Left lung (tissue), 4 donors: ENCODE measurements at regions not wholly inside any gene's neighbourhood (a gene's known extent, or its start where the extent isn't known, plus 50 kb on each side); places are given as distances from the start of the nearest gene placed in this dataset.

Experiments
- ATAC-seq: fragments of 200-7000 bp; cut with Tn5 transposase; one replicate; pipeline ENCODE4 v1.9.1; 2020; ENCODE audit warnings: moderate library complexity
- DNase-seq, 4 donors: peaks; one replicate each; pipeline ENCODE4 v3.0.0-alpha.2; 2013 to 2020
- H3K27ac ChIP-seq, 2 donors: fragments of 200-600 bp; sonication (generic) in 1 of 2; one replicate each; pipeline versions ENCODE4 v1.5.0 to v1.8.0; 2020 to 2021
- H3K27me3 ChIP-seq, 2 donors: fragments of 200-600 bp; sonication (generic) in 1 of 2; one replicate each; pipeline versions ENCODE4 v1.5.0 to v1.8.0; 2020 to 2021
- H3K36me3 ChIP-seq, 2 donors: fragments of 200-600 bp; sonication (generic) in 1 of 2; one replicate each; pipeline versions ENCODE4 v1.5.0 to v1.8.0; 2020 to 2021
- H3K4me1 ChIP-seq, 2 donors: fragments of 200-600 bp; one replicate each; pipeline ENCODE4 v1.8.0; 2021
- H3K4me3 ChIP-seq, 2 donors: fragments of 200-600 bp; sonication (generic) in 1 of 2; one replicate each; pipeline versions ENCODE4 v1.5.0 to v1.8.0; 2020 to 2021; ENCODE audit warnings: mild to moderate bottlenecking in 1 of 2
- H3K9me3 ChIP-seq, 2 donors: fragments of 200-600 bp; sonication (generic) in 1 of 2; one replicate each; pipeline versions ENCODE4 v1.5.0 to v1.8.0; 2020 to 2021
- intact Hi-C, 2 donors: fragments of 100-400 bp; cut with DNase I; formaldehyde crosslinking; loops; one replicate each; pipeline versions ENCODE4 v1.11.2 to v1.14.2; 2022
- TF ChIP-seq, protein P1 (sequence below), 2 donors: fragments of 200-600 bp; sonication (generic) in 1 of 2; IDR thresholded peaks; one replicate each; pipeline versions ENCODE4 v1.5.0 to v1.8.0; 2021; ENCODE audit warnings: antibody characterized with exemption in 2 of 2
- donor health status: DM: no; HTN: yes; CAD: no.
- donor health status: DM: no; HTN: no; CAD: no.

DNA sequence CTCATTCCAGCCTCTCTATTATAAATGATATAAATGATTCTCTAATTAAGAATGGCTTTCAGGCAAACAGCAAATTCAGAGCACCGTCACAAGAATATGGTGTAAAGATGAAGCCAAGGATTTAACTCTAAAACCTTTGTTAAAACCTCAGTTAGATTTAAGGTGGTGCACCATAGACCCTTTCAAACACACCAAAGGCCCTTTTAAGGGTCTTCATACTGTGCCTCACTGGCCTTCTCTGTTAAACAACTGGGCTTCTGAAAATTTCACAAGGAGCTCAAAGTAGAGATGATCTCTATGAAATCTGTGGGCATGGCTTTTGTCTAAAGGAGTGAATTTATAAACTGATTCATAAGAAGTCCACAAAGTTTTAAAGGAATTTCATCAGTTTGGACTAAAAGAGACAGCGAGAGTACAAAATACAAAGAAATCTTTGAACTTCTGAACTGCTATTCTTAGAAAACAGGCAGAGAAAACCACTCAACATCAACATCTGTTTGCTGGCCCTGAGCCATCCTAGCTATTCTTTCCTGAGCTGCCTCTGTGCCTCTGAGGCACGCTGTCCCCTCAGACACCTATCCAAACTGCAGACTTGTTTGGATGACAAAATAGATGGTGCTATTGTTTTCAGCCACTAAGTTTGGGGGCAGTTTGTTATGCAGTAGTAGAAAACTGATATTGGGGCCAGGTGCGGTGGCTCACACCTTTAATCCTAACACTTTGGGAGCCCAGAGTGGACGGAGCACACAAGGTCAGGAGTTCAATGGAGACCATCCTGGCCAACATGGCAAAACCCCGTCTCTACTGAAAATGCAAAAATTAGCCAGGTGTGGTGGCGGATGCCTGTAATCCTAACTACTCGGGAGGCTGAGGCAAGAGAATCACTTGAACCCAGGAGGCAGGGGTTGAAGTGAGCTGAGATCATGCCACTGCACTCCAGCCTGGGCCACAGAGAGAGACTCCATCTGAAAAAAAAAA lies 72.9 kb upstream of the MYCN start:
- H3K4me3 ChIP-seq, result no peak overlapping the region
- intact Hi-C loops, result no loop called here
- TF ChIP-seq, protein P1, sequence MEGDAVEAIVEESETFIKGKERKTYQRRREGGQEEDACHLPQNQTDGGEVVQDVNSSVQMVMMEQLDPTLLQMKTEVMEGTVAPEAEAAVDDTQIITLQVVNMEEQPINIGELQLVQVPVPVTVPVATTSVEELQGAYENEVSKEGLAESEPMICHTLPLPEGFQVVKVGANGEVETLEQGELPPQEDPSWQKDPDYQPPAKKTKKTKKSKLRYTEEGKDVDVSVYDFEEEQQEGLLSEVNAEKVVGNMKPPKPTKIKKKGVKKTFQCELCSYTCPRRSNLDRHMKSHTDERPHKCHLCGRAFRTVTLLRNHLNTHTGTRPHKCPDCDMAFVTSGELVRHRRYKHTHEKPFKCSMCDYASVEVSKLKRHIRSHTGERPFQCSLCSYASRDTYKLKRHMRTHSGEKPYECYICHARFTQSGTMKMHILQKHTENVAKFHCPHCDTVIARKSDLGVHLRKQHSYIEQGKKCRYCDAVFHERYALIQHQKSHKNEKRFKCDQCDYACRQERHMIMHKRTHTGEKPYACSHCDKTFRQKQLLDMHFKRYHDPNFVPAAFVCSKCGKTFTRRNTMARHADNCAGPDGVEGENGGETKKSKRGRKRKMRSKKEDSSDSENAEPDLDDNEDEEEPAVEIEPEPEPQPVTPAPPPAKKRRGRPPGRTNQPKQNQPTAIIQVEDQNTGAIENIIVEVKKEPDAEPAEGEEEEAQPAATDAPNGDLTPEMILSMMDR (IDR thresholded peaks at IDR 0.05), result no peak
- H3K36me3 ChIP-seq, result no peaks in the 10 kb centered on the region
- no peaks in the 10 kb centered on the region for H3K4me1 ChIP-seq
- no peaks in the 10 kb centered on the region for H3K27me3 ChIP-seq
- DNase-seq (no peak), ATAC-seq (no peak)
- H3K27ac ChIP-seq, result no peak overlapping the region
- peaks cover 0 to 10% of the 10 kb centered on the region in 2 donors for H3K9me3 ChIP-seq

- H3K9me3 ChIP-seq, result peaks cover 0 to 10% of the 10 kb centered on the region in 2 donors
- H3K27me3 ChIP-seq, result no peaks in the 10 kb centered on the region
- no peaks in the 10 kb centered on the region for H3K4me1 ChIP-seq
- TF ChIP-seq, protein P1 (IDR thresholded peaks at IDR 0.05), result no peak
- intact Hi-C loops, result no loop called here
- H3K4me3 ChIP-seq, result no peak overlapping the region
- no peaks in the 10 kb centered on the region for H3K36me3 ChIP-seq
- ATAC-seq, result no peak
- no peak overlapping the region for H3K27ac ChIP-seq
- no peak for DNase-seq
Observed at GRCh38 chr2:15868186-15868585, 72.2 kb upstream of the MYCN start.

GRCh38 chr2:15868704-15869103 lies 71.6 kb upstream of the MYCN start:
- intact Hi-C loops, result no loop called here
- TF ChIP-seq, protein P1 (IDR thresholded peaks at IDR 0.05), result no peak
- Histone ChIP-seq H3K9me3 (peaks cover 0 to 10% of the 10 kb centered on the region in 2 donors), H3K36me3 (no peaks in the 10 kb centered on the region), H3K4me1 (no peaks in the 10 kb centered on the region), H3K27me3 (no peaks in the 10 kb centered on the region), H3K4me3 (no peak overlapping the region), H3K27ac (no peak overlapping the region)
- ATAC-seq (no peak), DNase-seq (no peak)

DNA sequence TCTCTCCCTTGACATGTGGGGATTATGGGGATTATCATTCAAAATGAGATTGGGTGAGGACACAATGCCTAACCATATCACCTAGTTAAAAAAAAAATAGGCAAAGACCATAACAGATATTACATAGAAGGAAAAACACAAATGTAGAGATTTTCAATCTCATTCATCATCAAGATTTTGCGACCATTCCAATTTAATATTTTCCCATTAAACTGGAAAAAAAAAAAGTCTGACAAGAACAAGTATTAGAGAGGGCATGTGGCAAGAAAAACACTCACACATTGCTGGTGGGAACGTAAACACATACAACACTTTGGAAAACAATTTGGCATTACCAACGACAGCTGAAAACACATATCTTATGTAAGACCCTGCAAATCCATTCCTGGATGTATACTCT lies 71.0 kb upstream of the MYCN start:
- intact Hi-C loops, result no loop called here
- ATAC-seq (no peak), DNase-seq (no peak)
- Histone ChIP-seq H3K4me1 (no peaks in the 10 kb centered on the region), H3K9me3 (peaks cover 0 to 10% of the 10 kb centered on the region in 2 donors), H3K27ac (no peak overlapping the region), H3K27me3 (no peaks in the 10 kb centered on the region), H3K36me3 (no peaks in the 10 kb centered on the region), H3K4me3 (no peak overlapping the region)
- TF ChIP-seq, protein P1 (IDR thresholded peaks at IDR 0.05), result no peak

DNA sequence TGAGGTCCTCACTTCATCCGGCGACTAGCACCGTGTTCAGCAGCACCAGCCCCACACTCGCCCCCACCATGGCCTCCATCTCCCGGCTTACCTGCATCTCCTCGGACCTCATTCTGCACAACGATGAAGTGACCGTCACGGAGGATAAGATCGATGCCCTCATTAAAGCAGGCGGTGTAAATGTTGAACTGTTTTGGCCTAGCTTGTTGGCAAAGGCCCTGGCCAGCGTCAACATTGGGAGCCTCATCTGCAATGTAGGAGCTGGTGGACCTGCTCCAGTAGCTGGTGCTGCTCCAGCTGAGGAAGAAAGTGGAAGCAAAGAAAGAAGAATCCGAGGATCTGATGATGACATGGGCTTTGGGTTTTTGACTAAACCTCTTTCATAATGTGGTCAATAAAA lies 70.5 kb upstream of the MYCN start:
- H3K4me1 ChIP-seq, result no peaks in the 10 kb centered on the region
- TF ChIP-seq, protein P1 (IDR thresholded peaks at IDR 0.05), result no peak
- peaks cover 0 to 10% of the 10 kb centered on the region in 2 donors for H3K9me3 ChIP-seq
- DNase-seq (no peak), ATAC-seq (no peak)
- no peaks in the 10 kb centered on the region for H3K27me3 ChIP-seq
- no peak overlapping the region for H3K4me3 ChIP-seq
- intact Hi-C loops, result no loop called here
- no peaks in the 10 kb centered on the region for H3K36me3 ChIP-seq
- H3K27ac ChIP-seq, result no peak overlapping the region
